ENCODE measurements at regions not wholly inside any gene's neighbourhood (a gene's known extent, or its start where the extent isn't known, plus 50 kb on each side); places are given as distances from the start of the nearest gene placed in this dataset.
"Not testable (repeated sequence)": the region's sequence is repeated elsewhere in the genome, so short reads cannot be mapped to it uniquely, and the experiment has no call there.

- no peak for DNase-seq (ENCODE audit: low spot score)
- CTCF ChIA-PET, result no interaction called here
- POLR2A ChIA-PET (ENCODE audit: low non-redundant PET), result no interaction called here
- no peak for TF ChIP-seq CTCF (conservative IDR thresholded peaks at IDR 0.05; ENCODE audit: low read depth)
- H3K27ac ChIP-seq, result no peak overlapping the region
These were observed 157.0 kb downstream of the SHANK2 start for GRCh38 chr11:71095294-71095850.

- TF ChIP-seq CTCF (conservative IDR thresholded peaks at IDR 0.05; ENCODE audit: low read depth), result no peak
- H3K27ac ChIP-seq, result no peak overlapping the region
- CTCF ChIA-PET, result interaction anchor here (0.6 kb wide), 1 partner anchor 340 kb away, joined by 3 read pairs; no protein-coding TSS in a partner anchor
- DNase-seq (ENCODE audit: low spot score), result no peak
- POLR2A ChIA-PET (ENCODE audit: low non-redundant PET), result no interaction called here
These were observed 157.9 kb downstream of the SHANK2 start for GRCh38 chr11:71094296-71095077.

- no peak for TF ChIP-seq CTCF (conservative IDR thresholded peaks at IDR 0.05; ENCODE audit: low read depth)
- DNase-seq (ENCODE audit: low spot score), result no peak
- ChIA-PET POLR2A (ENCODE audit: low non-redundant PET) (no interaction called here), CTCF (no interaction called here)
- no peak overlapping the region for H3K27ac ChIP-seq
These were observed 158.6 kb downstream of the SHANK2 start for GRCh38 chr11:71093783-71094182.

- ChIA-PET CTCF (interaction anchor here (0.6 kb wide), 1 partner anchor 1180 kb away, joined by 3 read pairs; no protein-coding TSS in a partner anchor), POLR2A (ENCODE audit: low non-redundant PET) (no interaction called here)
- TF ChIP-seq CTCF (conservative IDR thresholded peaks at IDR 0.05; ENCODE audit: low read depth), result no peak
- DNase-seq (ENCODE audit: low spot score), result no peak
- H3K27ac ChIP-seq, result no peak overlapping the region
These were observed 160.7 kb downstream of the SHANK2 start for GRCh38 chr11:71091506-71092265.

- CTCF ChIA-PET, result no interaction called here
- TF ChIP-seq CTCF (conservative IDR thresholded peaks at IDR 0.05; ENCODE audit: low read depth), result no peak
- no peak for DNase-seq (ENCODE audit: low spot score)
- H3K27ac ChIP-seq, result no peak overlapping the region
- POLR2A ChIA-PET (ENCODE audit: low non-redundant PET), result no interaction called here
These were observed 162.8 kb downstream of the SHANK2 start for GRCh38 chr11:71089571-71089970.

GRCh38 chr11:71088314-71089215, 163.8 kb downstream of the SHANK2 start:
- H3K27ac ChIP-seq; POLR2A ChIA-PET (ENCODE audit: low non-redundant PET); DNase-seq (ENCODE audit: low spot score): not testable (repeated sequence)
- CTCF ChIA-PET, result interaction anchor here (0.8 kb wide), 1 partner anchor 163 kb away, joined by 3 read pairs; no protein-coding TSS in a partner anchor

All from RWPE1 (cell line).